SW480 (cell line): ENCODE measurements at regions not wholly inside any gene's neighbourhood (a gene's known extent, or its start where the extent isn't known, plus 50 kb on each side); places are given as distances from the start of the nearest gene placed in this dataset.

Experiments used
- DNase-seq: peaks from one replicate; pipeline ENCODE4 v3.0.0-alpha.2; 2016; ENCODE audit warnings: low spot score

- no peak for DNase-seq
Measured at GRCh38 chr1:87999852-88000251, 671.2 kb downstream of the LMO4 start.

GRCh38 chr1:88001460-88001859 lies 672.8 kb downstream of the LMO4 start:
- DNase-seq: no peak

- no peak for DNase-seq
Measured at GRCh38 chr1:88003255-88003654, 674.6 kb downstream of the LMO4 start.

GRCh38 chr1:88009916-88010315 lies 674.2 kb upstream of the PKN2 start:
- no peak for DNase-seq

GRCh38 chr1:88013485-88013884 lies 670.6 kb upstream of the PKN2 start:
- no peak for DNase-seq

GRCh38 chr1:88014131-88014530 lies 669.9 kb upstream of the PKN2 start:
- no peak for DNase-seq

- no peak for DNase-seq
Measured at GRCh38 chr1:88016947-88017346, 667.1 kb upstream of the PKN2 start.

- DNase-seq: no peak
Measured at GRCh38 chr1:88021529-88021928, 662.5 kb upstream of the PKN2 start.

- no peak for DNase-seq
Measured at GRCh38 chr1:88022516-88022915, 661.6 kb upstream of the PKN2 start.

GRCh38 chr1:88029142-88029541 lies 654.9 kb upstream of the PKN2 start:
- DNase-seq: peak; percentile 30

GRCh38 chr1:88029899-88030298 lies 654.2 kb upstream of the PKN2 start:
- no peak for DNase-seq

GRCh38 chr1:88035578-88035977 lies 648.5 kb upstream of the PKN2 start:
- no peak for DNase-seq

GRCh38 chr1:88036345-88037014 lies 647.6 kb upstream of the PKN2 start:
- DNase-seq: no peak

GRCh38 chr1:88039240-88039639 lies 644.8 kb upstream of the PKN2 start:
- no peak for DNase-seq

GRCh38 chr1:88043834-88044233 lies 640.2 kb upstream of the PKN2 start:
- DNase-seq: no peak

- DNase-seq: no peak
Measured at GRCh38 chr1:88052167-88052566, 631.9 kb upstream of the PKN2 start.

GRCh38 chr1:88053065-88053464 lies 631.0 kb upstream of the PKN2 start:
- no peak for DNase-seq

GRCh38 chr1:88056881-88057280 lies 627.2 kb upstream of the PKN2 start:
- DNase-seq: no peak

GRCh38 chr1:88058205-88058604 lies 625.9 kb upstream of the PKN2 start:
- DNase-seq: no peak

- DNase-seq: no peak
Measured at GRCh38 chr1:88060112-88060673, 623.9 kb upstream of the PKN2 start.

- no peak for DNase-seq
Measured at GRCh38 chr1:88060750-88061491, 623.2 kb upstream of the PKN2 start.

- DNase-seq: peak; percentile 46
Measured at GRCh38 chr1:88061492-88062177, 622.4 kb upstream of the PKN2 start.

GRCh38 chr1:88062650-88063153 lies 621.4 kb upstream of the PKN2 start:
- DNase-seq: no peak
